Neural progenitor cell (in vitro differentiated cells): ENCODE measurements at regions not wholly inside any gene's neighbourhood (a gene's known extent, or its start where the extent isn't known, plus 50 kb on each side); places are given as distances from the start of the nearest gene placed in this dataset.
"Not testable (repeated sequence)": the region's sequence is repeated elsewhere in the genome, so short reads cannot be mapped to it uniquely, and the experiment has no call there.

Source experiments
- EZH2 ChIP-seq: fragments of 200-600 bp; sonication (generic); IDR thresholded peaks from 2 replicates; pipeline ENCODE4 v1.6.1; 2017; ENCODE audit warnings: antibody characterized with exemption, mild to moderate bottlenecking, moderate library complexity
- EZH2phosphoT487 ChIP-seq: fragments of 200-600 bp; sonication (generic); IDR thresholded peaks from 2 replicates; pipeline ENCODE4 v1.6.1; 2017; ENCODE audit warnings: antibody characterized with exemption
- TF ChIP-seq, protein P1 (sequence below): fragments of 200-600 bp; sonication (generic); IDR thresholded peaks from 2 replicates; pipeline ENCODE4 v1.5.1; 2017; ENCODE audit warnings: antibody characterized with exemption, mild to moderate bottlenecking

DNA sequence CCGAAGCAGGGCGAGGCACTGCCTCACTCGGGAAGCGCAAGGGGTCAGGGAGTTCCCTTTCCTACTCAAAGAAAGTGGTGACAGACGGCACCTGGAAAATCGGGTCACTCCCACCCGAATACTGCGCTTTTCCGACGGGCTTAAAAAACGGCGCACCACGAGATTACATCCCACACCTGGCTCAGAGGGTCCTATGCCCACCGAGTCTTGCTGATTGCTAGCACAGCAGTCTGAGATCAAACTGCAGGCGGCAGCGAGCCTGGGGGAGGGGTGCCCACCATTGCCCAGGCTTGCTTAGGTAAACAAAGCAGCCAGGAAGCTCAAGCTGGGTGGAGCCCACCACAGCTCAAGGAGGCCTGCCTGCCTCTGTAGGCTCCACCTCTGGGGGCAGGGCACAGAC lies 549.4 kb downstream of the KIF20B start:
- TF ChIP-seq EZH2, EZH2phosphoT487: not testable (repeated sequence)
- TF ChIP-seq, protein P1, sequence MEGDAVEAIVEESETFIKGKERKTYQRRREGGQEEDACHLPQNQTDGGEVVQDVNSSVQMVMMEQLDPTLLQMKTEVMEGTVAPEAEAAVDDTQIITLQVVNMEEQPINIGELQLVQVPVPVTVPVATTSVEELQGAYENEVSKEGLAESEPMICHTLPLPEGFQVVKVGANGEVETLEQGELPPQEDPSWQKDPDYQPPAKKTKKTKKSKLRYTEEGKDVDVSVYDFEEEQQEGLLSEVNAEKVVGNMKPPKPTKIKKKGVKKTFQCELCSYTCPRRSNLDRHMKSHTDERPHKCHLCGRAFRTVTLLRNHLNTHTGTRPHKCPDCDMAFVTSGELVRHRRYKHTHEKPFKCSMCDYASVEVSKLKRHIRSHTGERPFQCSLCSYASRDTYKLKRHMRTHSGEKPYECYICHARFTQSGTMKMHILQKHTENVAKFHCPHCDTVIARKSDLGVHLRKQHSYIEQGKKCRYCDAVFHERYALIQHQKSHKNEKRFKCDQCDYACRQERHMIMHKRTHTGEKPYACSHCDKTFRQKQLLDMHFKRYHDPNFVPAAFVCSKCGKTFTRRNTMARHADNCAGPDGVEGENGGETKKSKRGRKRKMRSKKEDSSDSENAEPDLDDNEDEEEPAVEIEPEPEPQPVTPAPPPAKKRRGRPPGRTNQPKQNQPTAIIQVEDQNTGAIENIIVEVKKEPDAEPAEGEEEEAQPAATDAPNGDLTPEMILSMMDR, result not testable (repeated sequence)
